Left ventricle myocardium inferior (tissue), 1 donor: ENCODE measurements at regions not wholly inside any gene's neighbourhood (a gene's known extent, or its start where the extent isn't known, plus 50 kb on each side); places are given as distances from the start of the nearest gene placed in this dataset.

Experiments
- DNase-seq: peaks from one replicate; pipeline ENCODE4 v3.0.0-alpha.2; 2020
- H3K27ac ChIP-seq: fragments of 200-600 bp; replicated peaks from 2 replicates; pipeline ENCODE4 v1.8.0; 2021
- H3K27me3 ChIP-seq: fragments of 200-600 bp; 2 replicates; pipeline ENCODE4 v1.8.0; 2021; ENCODE audit warnings: low read depth
- H3K36me3 ChIP-seq: fragments of 200-600 bp; 2 replicates; pipeline ENCODE4 v1.8.0; 2021
- H3K4me1 ChIP-seq: fragments of 200-600 bp; 2 replicates; pipeline ENCODE4 v1.8.0; 2021
- H3K4me3 ChIP-seq: fragments of 200-600 bp; 2 replicates; pipeline ENCODE4 v1.8.0; 2021; ENCODE audit warnings: mild to moderate bottlenecking, moderate library complexity
- H3K9me3 ChIP-seq: fragments of 200-600 bp; replicated peaks from 2 replicates; pipeline ENCODE4 v1.8.0; 2021
- CTCF ChIP-seq: fragments of 200-600 bp; IDR thresholded peaks from 2 replicates; pipeline ENCODE4 v1.8.0; 2021; ENCODE audit warnings: antibody characterized with exemption, mild to moderate bottlenecking, borderline replicate concordance
- intact Hi-C: fragments of 100-400 bp; cut with micrococcal nuclease; formaldehyde crosslinking; loops from one replicate; pipeline ENCODE4 v1.11.0; 2022
- donor health status: DM: no; HTN: yes; CAD: no; lungs with severe emphysema.

GRCh38 chr1:175884369-175884768 lies 141.0 kb upstream of the TNR start:
- H3K27me3 ChIP-seq = no peaks in the 10 kb centered on the region
- no peak for DNase-seq
- no peaks in the 10 kb centered on the region for H3K9me3 ChIP-seq
- H3K27ac ChIP-seq = no peak overlapping the region
- no peak for TF ChIP-seq CTCF
- peaks cover 7% of the 10 kb centered on the region for H3K4me1 ChIP-seq
- no peaks in the 10 kb centered on the region for H3K36me3 ChIP-seq
- no peak overlapping the region for H3K4me3 ChIP-seq
- intact Hi-C loops = loop anchor here (10.0 kb wide), 1 partner anchor 400 kb away; no protein-coding TSS in a partner anchor

GRCh38 chr1:175882192-175882591 lies 138.8 kb upstream of the TNR start:
- no peaks in the 10 kb centered on the region for H3K27me3 ChIP-seq
- TF ChIP-seq CTCF = no peak
- H3K36me3 ChIP-seq = no peaks in the 10 kb centered on the region
- DNase-seq = no peak
- no peak overlapping the region for H3K27ac ChIP-seq
- intact Hi-C loops = loop anchor here (10.0 kb wide), 1 partner anchor 397 kb away; no protein-coding TSS in a partner anchor
- H3K9me3 ChIP-seq = no peaks in the 10 kb centered on the region
- H3K4me3 ChIP-seq = no peak overlapping the region
- H3K4me1 ChIP-seq = peaks cover 7% of the 10 kb centered on the region

GRCh38 chr1:175881246-175881976 lies 138.0 kb upstream of the TNR start:
- no peak for TF ChIP-seq CTCF
- Histone ChIP-seq H3K9me3 (no peaks in the 10 kb centered on the region), H3K27me3 (no peaks in the 10 kb centered on the region), H3K27ac (no peak overlapping the region), H3K36me3 (no peaks in the 10 kb centered on the region), H3K4me1 (peaks cover 7% of the 10 kb centered on the region), H3K4me3 (no peak overlapping the region)
- DNase-seq = no peak
- intact Hi-C loops = loop anchor here (10.0 kb wide), 1 partner anchor 397 kb away; no protein-coding TSS in a partner anchor

- DNase-seq = no peak
- intact Hi-C loops = no loop called here
- no peak for TF ChIP-seq CTCF
- Histone ChIP-seq H3K4me3 (no peak overlapping the region), H3K27ac (no peak overlapping the region), H3K4me1 (no peaks in the 10 kb centered on the region), H3K27me3 (no peaks in the 10 kb centered on the region), H3K36me3 (no peaks in the 10 kb centered on the region), H3K9me3 (no peaks in the 10 kb centered on the region)
Observed at GRCh38 chr1:175878775-175879174, 135.4 kb upstream of the TNR start.

GRCh38 chr1:175877939-175878737 lies 134.7 kb upstream of the TNR start:
- H3K9me3 ChIP-seq = no peaks in the 10 kb centered on the region
- no peaks in the 10 kb centered on the region for H3K27me3 ChIP-seq
- no peak for DNase-seq
- no peaks in the 10 kb centered on the region for H3K4me1 ChIP-seq
- H3K27ac ChIP-seq = no peak overlapping the region
- no peak for TF ChIP-seq CTCF
- H3K4me3 ChIP-seq = no peak overlapping the region
- no peaks in the 10 kb centered on the region for H3K36me3 ChIP-seq
- intact Hi-C loops = no loop called here
